Panc1 (cell line): ENCODE measurements at regions not wholly inside any gene's neighbourhood (a gene's known extent, or its start where the extent isn't known, plus 50 kb on each side); places are given as distances from the start of the nearest gene placed in this dataset.

Source experiments
- ATAC-seq: fragments of 200-7000 bp; cut with Tn5 transposase; 2 replicates; pipeline ENCODE4 v1.9.1; 2020; ENCODE audit warnings: mild to moderate bottlenecking, moderate library complexity
- BruUV-seq: library from RNA; stranded (reverse); fragments of 400-500 nt; replicated peaks from 2 replicates; lab custom pipeline; 2021; lab: Mats Ljungman, UMichigan
- CTCF ChIA-PET: fragments of 300-600 bp; sonication (Branson Sonifier 250); formaldehyde crosslinking; loops from one replicate; lab custom pipeline; 2022; ENCODE audit warnings: antibody characterized with exemption; lab: Charles Lee
- POLR2A ChIA-PET: fragments of 300-600 bp; sonication (Branson Sonifier 250); formaldehyde crosslinking; loops from one replicate; lab custom pipeline; 2022; ENCODE audit warnings: antibody characterized with exemption; lab: Charles Lee
- DNase-seq: peaks from one replicate; pipeline ENCODE4 v3.0.0-alpha.2; 2010; ENCODE audit warnings: low read depth, low spot score
- H3K27ac ChIP-seq: 2 replicates; pipeline ENCODE4 v1.5.1; 2011; ENCODE audit warnings: mild to moderate bottlenecking, low read length, inconsistent platforms
- H3K27me3 ChIP-seq: fragments of 200-500 bp; sonication (Bioruptor generic); 2 replicates; pipeline ENCODE4 v1.6.0; 2014; ENCODE audit warnings: low read length, inconsistent platforms; ENCODE audit not compliant: control insufficient read depth, insufficient read depth
- H3K36me3 ChIP-seq: fragments of 200-500 bp; sonication (Bioruptor generic); 2 replicates; pipeline ENCODE4 v1.5.1; 2014; ENCODE audit warnings: inconsistent platforms, mild to moderate bottlenecking, low read length, moderate library complexity; ENCODE audit not compliant: control insufficient read depth, insufficient read depth
- H3K4me1 ChIP-seq: 2 replicates; pipeline ENCODE4 v1.5.1; 2011; ENCODE audit warnings: inconsistent platforms, mild to moderate bottlenecking, low read length, moderate library complexity; ENCODE audit not compliant: control insufficient read depth, insufficient read depth
- H3K4me3 ChIP-seq, 2 experiments: 2 replicates each; pipeline ENCODE4 v1.5.1; 2011 to 2012; ENCODE audit warnings: low read depth in 2 of 2, low read length in 2 of 2, mild to moderate bottlenecking in 2 of 2, inconsistent platforms in 1 of 2, moderate library complexity in 1 of 2
- H3K9me3 ChIP-seq: fragments of 200-500 bp; sonication (Bioruptor generic); 2 replicates; pipeline ENCODE4 v1.5.1; 2014; ENCODE audit warnings: low read depth, mild to moderate bottlenecking, inconsistent platforms, low read length, moderate library complexity; ENCODE audit not compliant: control insufficient read depth, insufficient read depth
- POLR2AphosphoS5 ChIP-seq: IDR thresholded peaks from 2 replicates; pipeline ENCODE4 v1.6.1; 2012; ENCODE audit warnings: mild to moderate bottlenecking, low read depth, low read length, moderate library complexity
- REST ChIP-seq, 2 experiments: IDR thresholded peaks; 2 replicates each; pipeline ENCODE4 v1.6.1; 2011 to 2012; ENCODE audit warnings: low read depth in 2 of 2, control low read depth in 1 of 2, low read length in 1 of 2, mild to moderate bottlenecking in 1 of 2, moderate library complexity in 1 of 2; ENCODE audit not compliant: insufficient read depth in 1 of 2
- SIN3A ChIP-seq: IDR thresholded peaks from 2 replicates; pipeline ENCODE4 v1.6.1; 2012; ENCODE audit warnings: low read depth, mild to moderate bottlenecking, low read length, moderate library complexity, borderline replicate concordance; ENCODE audit not compliant: insufficient read depth
- TCF7L2 ChIP-seq: IDR thresholded peaks from 2 replicates; pipeline ENCODE4 v1.6.1; 2011; ENCODE audit warnings: mild to moderate bottlenecking, low read depth, low read length, inconsistent platforms
- in situ Hi-C: cut with HindIII; loops from 2 replicates; pipeline ENCODE4 v1.10.0; 2016; ENCODE audit warnings: low sequenced_read_pairs, low pct_unique_long_range_greater_than_20kb
- intact Hi-C: fragments of 100-400 bp; cut with micrococcal nuclease; formaldehyde crosslinking; loops from one replicate; pipeline ENCODE4 v1.10.0; 2022; ENCODE audit not compliant: unreplicated experiment
- TF ChIP-seq, protein P1 (sequence below): fragments of 450-650 bp; IDR thresholded peaks from 2 replicates; pipeline ENCODE4 v1.5.1; 2017; ENCODE audit warnings: mild to moderate bottlenecking

DNA sequence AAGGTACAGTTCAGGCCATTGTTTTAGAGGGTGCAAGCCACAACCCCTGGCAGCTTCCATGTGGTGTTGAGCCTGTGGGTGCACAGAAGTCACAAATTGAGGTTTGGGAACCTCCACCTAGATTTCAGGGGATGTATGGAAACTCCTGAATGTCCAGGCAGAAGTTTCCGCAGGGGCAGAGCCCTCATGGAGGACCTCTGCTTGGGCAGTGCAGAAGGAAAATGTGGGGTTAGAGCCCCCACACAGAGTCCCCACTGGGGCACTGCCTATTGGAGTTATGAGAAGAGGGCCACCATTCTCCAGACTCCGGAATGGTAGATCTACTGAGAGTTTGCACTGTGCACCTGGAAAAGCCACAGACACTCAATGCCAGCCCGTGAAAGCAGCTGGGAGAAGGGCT is 242.0 kb upstream of the ACTRT1 start:
- Histone ChIP-seq H3K27me3 (no peaks in the 10 kb centered on the region), H3K9me3 (no peaks in the 10 kb centered on the region), H3K27ac (no peak overlapping the region), H3K4me3 (no peak overlapping the region), H3K36me3 (no peaks in the 10 kb centered on the region), H3K4me1 (no peaks in the 10 kb centered on the region)
- TF ChIP-seq SIN3A: no peak
- no peak for TF ChIP-seq REST (IDR thresholded peaks at IDR 0.05; ENCODE audit: insufficient read depth in 1 of 2, low read depth in 2 of 2, low read length in 1 of 2)
- no peak for TF ChIP-seq POLR2AphosphoS5
- no peak for TF ChIP-seq TCF7L2
- TF ChIP-seq, protein P1, sequence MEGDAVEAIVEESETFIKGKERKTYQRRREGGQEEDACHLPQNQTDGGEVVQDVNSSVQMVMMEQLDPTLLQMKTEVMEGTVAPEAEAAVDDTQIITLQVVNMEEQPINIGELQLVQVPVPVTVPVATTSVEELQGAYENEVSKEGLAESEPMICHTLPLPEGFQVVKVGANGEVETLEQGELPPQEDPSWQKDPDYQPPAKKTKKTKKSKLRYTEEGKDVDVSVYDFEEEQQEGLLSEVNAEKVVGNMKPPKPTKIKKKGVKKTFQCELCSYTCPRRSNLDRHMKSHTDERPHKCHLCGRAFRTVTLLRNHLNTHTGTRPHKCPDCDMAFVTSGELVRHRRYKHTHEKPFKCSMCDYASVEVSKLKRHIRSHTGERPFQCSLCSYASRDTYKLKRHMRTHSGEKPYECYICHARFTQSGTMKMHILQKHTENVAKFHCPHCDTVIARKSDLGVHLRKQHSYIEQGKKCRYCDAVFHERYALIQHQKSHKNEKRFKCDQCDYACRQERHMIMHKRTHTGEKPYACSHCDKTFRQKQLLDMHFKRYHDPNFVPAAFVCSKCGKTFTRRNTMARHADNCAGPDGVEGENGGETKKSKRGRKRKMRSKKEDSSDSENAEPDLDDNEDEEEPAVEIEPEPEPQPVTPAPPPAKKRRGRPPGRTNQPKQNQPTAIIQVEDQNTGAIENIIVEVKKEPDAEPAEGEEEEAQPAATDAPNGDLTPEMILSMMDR: no peak
- POLR2A ChIA-PET: no interaction called here
- no peak for DNase-seq
- CTCF ChIA-PET: no interaction called here
- no TSS peak for BruUV-seq
- in situ Hi-C loops: no loop called here
- ATAC-seq: no peak
- intact Hi-C loops: no loop called here

DNA sequence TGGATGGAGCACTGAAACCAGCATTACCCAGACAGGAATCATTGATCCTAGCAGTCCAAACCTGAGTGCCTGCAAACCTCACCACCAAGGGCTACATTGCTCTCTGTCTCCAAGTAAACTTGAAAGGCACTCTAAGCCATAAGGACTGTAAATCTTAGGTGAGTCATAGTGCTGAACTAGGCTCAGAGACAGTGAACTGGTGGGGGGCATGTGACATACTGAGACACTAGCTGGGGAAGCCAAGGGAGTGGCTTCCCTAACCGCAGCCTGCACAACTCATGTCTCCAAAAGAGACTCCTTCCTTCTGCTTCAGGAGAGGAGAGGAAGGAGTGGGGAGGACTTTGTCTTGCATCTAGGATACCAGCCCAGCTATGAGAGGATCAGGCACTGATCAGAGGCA is 235.5 kb upstream of the ACTRT1 start:
- Histone ChIP-seq H3K27ac (no peak overlapping the region), H3K9me3 (no peaks in the 10 kb centered on the region), H3K36me3 (no peaks in the 10 kb centered on the region), H3K27me3 (no peaks in the 10 kb centered on the region), H3K4me3 (no peak overlapping the region), H3K4me1 (no peaks in the 10 kb centered on the region)
- no TSS peak for BruUV-seq
- in situ Hi-C loops: no loop called here
- intact Hi-C loops: no loop called here
- DNase-seq (no peak), ATAC-seq (no peak)
- no peak for TF ChIP-seq SIN3A
- TF ChIP-seq TCF7L2: no peak
- no peak for TF ChIP-seq POLR2AphosphoS5
- TF ChIP-seq, protein P1: no peak
- no peak for TF ChIP-seq REST (IDR thresholded peaks at IDR 0.05; ENCODE audit: insufficient read depth in 1 of 2, low read depth in 2 of 2, low read length in 1 of 2)
- ChIA-PET CTCF (no interaction called here), POLR2A (no interaction called here)
